ENCODE measurements at regions not wholly inside any gene's neighbourhood (a gene's known extent, or its start where the extent isn't known, plus 50 kb on each side); places are given as distances from the start of the nearest gene placed in this dataset.

DNA sequence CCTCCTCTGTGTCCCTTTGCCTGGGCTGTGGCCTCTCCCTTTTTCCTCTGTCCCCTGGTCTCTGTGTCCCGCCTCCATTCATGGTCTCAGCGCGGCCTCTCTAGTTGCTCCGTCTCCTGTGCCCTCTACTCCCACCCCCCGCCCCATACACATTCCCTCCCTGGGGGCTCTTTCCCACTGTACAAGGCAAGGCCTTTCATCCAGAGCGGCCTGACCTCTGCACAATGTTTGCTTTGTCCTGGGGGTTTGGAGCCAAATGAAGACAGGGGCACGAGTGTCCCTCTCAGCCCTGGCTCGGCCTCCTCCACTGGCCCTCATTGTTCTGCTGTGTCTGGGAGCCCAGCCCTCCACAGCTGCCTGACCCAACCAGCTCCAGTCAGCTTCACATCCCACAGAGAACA is 678.6 kb downstream of the BCL11B start:
- H3K4me3 Mint-ChIP-seq: no peak overlapping the region
- H3K9me3 Mint-ChIP-seq: peaks cover 15% of the 10 kb centered on the region
- TF ChIP-seq, protein P1, sequence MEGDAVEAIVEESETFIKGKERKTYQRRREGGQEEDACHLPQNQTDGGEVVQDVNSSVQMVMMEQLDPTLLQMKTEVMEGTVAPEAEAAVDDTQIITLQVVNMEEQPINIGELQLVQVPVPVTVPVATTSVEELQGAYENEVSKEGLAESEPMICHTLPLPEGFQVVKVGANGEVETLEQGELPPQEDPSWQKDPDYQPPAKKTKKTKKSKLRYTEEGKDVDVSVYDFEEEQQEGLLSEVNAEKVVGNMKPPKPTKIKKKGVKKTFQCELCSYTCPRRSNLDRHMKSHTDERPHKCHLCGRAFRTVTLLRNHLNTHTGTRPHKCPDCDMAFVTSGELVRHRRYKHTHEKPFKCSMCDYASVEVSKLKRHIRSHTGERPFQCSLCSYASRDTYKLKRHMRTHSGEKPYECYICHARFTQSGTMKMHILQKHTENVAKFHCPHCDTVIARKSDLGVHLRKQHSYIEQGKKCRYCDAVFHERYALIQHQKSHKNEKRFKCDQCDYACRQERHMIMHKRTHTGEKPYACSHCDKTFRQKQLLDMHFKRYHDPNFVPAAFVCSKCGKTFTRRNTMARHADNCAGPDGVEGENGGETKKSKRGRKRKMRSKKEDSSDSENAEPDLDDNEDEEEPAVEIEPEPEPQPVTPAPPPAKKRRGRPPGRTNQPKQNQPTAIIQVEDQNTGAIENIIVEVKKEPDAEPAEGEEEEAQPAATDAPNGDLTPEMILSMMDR (IDR thresholded peaks at IDR 0.05): no peak
- ChIA-PET POLR2A (no interaction called here), CTCF (no interaction called here)
- no peaks in the 10 kb centered on the region for H3K4me1 Mint-ChIP-seq
- no peak overlapping the region for H3K27ac Mint-ChIP-seq
- DNase-seq (no peak), ATAC-seq (ENCODE audit: low read depth) (no peak)
- H3K36me3 Mint-ChIP-seq (ENCODE audit: low read depth): no peaks in the 10 kb centered on the region
- H3K27me3 Mint-ChIP-seq: no peaks in the 10 kb centered on the region
- intact Hi-C loops (cut with micrococcal nuclease): no loop called here

DNA sequence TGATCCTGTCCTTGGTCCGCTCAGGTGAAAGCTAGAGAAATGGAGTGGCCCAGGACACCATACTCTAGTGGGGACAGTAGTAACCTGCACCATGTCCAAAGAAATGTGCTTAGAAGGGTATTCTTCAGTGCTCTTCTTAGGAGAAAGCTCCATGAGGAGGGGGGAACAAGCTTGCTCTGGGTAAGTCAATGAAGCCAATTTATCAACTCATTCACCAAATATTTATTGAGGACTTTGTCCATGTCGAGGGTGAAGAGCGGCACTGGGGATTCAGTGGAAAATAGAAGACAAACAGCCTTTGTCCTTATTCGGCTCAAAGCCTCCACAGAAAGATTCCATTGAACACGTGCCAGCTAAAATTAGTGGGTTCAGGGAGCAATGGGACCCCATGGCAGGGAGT is 677.8 kb downstream of the BCL11B start:
- ChIA-PET POLR2A (no interaction called here), CTCF (no interaction called here)
- H3K27me3 Mint-ChIP-seq: no peaks in the 10 kb centered on the region
- TF ChIP-seq, protein P1 (IDR thresholded peaks at IDR 0.05): no peak
- DNase-seq: no peak
- no peak overlapping the region for H3K4me3 Mint-ChIP-seq
- no peak overlapping the region for H3K27ac Mint-ChIP-seq
- intact Hi-C loops (cut with micrococcal nuclease): no loop called here
- H3K4me1 Mint-ChIP-seq: no peaks in the 10 kb centered on the region
- peaks cover 12% of the 10 kb centered on the region for H3K9me3 Mint-ChIP-seq
- no peaks in the 10 kb centered on the region for H3K36me3 Mint-ChIP-seq (ENCODE audit: low read depth)
- ATAC-seq (ENCODE audit: low read depth): no peak

DNA sequence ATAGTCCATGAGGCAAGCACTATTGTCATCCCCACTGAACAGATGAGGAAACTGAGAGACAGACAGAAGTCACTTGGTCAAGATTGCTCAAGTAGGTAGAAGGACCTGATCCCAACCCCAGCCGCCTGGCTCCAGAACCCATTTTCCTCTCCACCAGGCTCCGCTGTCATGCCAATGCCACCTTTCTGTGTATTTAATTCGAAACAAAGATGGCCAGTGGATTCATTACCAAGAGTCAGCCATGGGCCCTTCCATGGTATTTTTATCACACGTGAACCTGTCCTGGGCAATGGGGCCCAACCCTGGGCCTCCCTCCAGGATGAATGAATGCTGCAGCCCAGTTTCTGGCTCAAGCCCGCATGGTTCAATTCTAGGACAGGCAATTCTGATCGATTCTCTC is 673.4 kb downstream of the BCL11B start:
- Mint-ChIP-seq H3K36me3 (ENCODE audit: low read depth) (no peaks in the 10 kb centered on the region), H3K27ac (no peak overlapping the region), H3K4me3 (no peak overlapping the region), H3K27me3 (no peaks in the 10 kb centered on the region), H3K9me3 (peaks cover 7% of the 10 kb centered on the region), H3K4me1 (no peaks in the 10 kb centered on the region)
- TF ChIP-seq, protein P1 (IDR thresholded peaks at IDR 0.05): no peak
- DNase-seq (no peak), ATAC-seq (ENCODE audit: low read depth) (no peak)
- ChIA-PET POLR2A (no interaction called here), CTCF (no interaction called here)
- intact Hi-C loops (cut with micrococcal nuclease): no loop called here

DNA sequence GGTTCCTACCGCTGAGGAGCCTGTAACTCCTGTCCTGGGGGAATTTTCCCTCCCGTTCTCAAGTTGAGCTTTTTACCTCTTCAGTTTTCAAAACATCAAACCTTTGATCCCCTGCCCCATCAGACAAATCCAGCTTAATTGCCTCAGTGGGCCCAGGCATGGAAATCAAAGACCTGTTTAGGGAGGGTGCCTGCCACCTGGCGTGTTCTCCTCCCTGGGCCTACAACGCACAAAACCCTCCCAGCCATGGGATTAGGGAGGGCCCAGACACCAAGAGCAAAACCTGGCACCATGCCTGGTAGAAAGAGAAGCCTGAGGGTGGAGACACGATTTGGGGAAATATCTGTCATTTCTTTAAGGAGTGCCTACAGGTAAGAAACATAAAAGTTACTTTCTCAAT is 672.9 kb downstream of the BCL11B start:
- ChIA-PET POLR2A (no interaction called here), CTCF (no interaction called here)
- Mint-ChIP-seq H3K27ac (no peak overlapping the region), H3K4me1 (no peaks in the 10 kb centered on the region), H3K36me3 (ENCODE audit: low read depth) (no peaks in the 10 kb centered on the region), H3K27me3 (no peaks in the 10 kb centered on the region), H3K4me3 (no peak overlapping the region), H3K9me3 (peaks cover 6% of the 10 kb centered on the region)
- intact Hi-C loops (cut with micrococcal nuclease): no loop called here
- ATAC-seq (ENCODE audit: low read depth): no peak
- TF ChIP-seq, protein P1 (IDR thresholded peaks at IDR 0.05): no peak
- no peak for DNase-seq

DNA sequence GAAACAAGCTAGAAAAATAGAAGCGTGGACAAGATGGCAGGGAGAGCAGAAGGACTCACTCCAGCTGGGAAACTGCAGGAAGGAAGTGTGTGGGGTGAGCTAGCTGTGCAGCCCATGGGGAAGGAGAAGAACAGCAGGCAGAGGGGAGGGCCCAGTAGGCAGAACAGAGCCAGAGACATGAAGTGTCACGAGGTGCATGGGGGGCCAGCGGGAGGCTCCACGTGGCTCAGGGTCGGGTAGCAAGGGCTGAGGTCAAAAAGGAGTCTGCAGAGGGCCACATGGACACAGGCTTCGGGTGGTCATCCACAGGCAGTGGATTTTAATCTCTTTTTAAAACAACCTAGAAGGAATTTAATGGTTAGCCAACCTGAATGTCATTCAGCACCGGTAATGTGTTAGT is 669.0 kb downstream of the BCL11B start:
- intact Hi-C loops (cut with micrococcal nuclease): no loop called here
- no peaks in the 10 kb centered on the region for H3K4me1 Mint-ChIP-seq
- H3K27me3 Mint-ChIP-seq: no peaks in the 10 kb centered on the region
- H3K9me3 Mint-ChIP-seq: peaks cover 3% of the 10 kb centered on the region
- TF ChIP-seq, protein P1 (IDR thresholded peaks at IDR 0.05): no peak
- no peak overlapping the region for H3K4me3 Mint-ChIP-seq
- ATAC-seq (ENCODE audit: low read depth) (no peak), DNase-seq (no peak)
- ChIA-PET POLR2A (no interaction called here), CTCF (interaction anchor here (0.6 kb wide), 1 partner anchor 40 kb away, joined by 3 read pairs; no protein-coding TSS in a partner anchor)
- H3K27ac Mint-ChIP-seq: no peak overlapping the region
- no peaks in the 10 kb centered on the region for H3K36me3 Mint-ChIP-seq (ENCODE audit: low read depth)

Data from activated B cell treated with CpG ODN at 0.5 μM for 24 hours (primary cell).